Bronchial epithelial cell (primary cell): ENCODE measurements at regions not wholly inside any gene's neighbourhood (a gene's known extent, or its start where the extent isn't known, plus 50 kb on each side); places are given as distances from the start of the nearest gene placed in this dataset.
"Not testable (repeated sequence)": the region's sequence is repeated elsewhere in the genome, so short reads cannot be mapped to it uniquely, and the experiment has no call there.

ENCODE experiments used
- DNase-seq: peaks from one replicate; pipeline ENCODE4 v3.0.0-alpha.2; 2010; ENCODE audit warnings: low read depth
- FAIRE-seq: peaks from 2 replicates; lab custom pipeline; 2011; peaks lifted over from hg19 to GRCh38; lab: Jason Lieb, UNC
- H3K27me3 ChIP-seq: 2 replicates; pipeline ENCODE4 v1.5.1; 2011; ENCODE audit warnings: low read length; ENCODE audit not compliant: control insufficient read depth, insufficient read depth
- H3K36me3 ChIP-seq: 2 replicates; pipeline ENCODE4 v1.5.1; 2011; ENCODE audit warnings: low read length; ENCODE audit not compliant: control insufficient read depth, insufficient read depth
- H3K4me3 ChIP-seq: 2 replicates; pipeline ENCODE4 v1.5.1; 2011; ENCODE audit warnings: mild to moderate bottlenecking, low read depth, low read length, control low read depth
- TF ChIP-seq, protein P1 (sequence below): IDR thresholded peaks from 2 replicates; pipeline ENCODE4 v1.5.1; 2011; ENCODE audit warnings: mild to moderate bottlenecking, moderate library complexity, low read length, control low read depth, inconsistent platforms; ENCODE audit not compliant: insufficient read depth, severe bottlenecking

GRCh38 chr7:106756071-106756470 lies 95.1 kb upstream of the CCDC71L start:
- FAIRE-seq: no peak

DNA sequence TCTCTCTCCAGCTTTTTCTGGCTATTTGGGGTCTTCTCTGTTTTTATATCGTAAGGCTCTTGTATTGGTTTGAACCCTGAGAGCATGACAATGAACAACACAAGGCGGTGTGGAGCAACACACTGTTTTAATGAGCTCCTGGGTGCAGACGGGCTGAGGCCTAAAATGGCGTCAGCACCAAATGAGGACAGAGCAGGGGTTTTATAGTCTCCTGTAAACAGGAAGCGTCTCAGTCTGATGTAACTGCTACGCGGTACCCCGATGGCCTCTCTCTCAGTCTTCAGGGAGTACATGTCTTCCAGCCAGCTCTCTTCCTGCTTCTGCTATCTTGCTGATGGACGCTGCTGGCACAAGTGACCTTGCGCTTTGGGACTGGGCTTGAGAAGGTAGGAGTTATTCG lies 95.9 kb upstream of the CCDC71L start:
- TF ChIP-seq, protein P1, sequence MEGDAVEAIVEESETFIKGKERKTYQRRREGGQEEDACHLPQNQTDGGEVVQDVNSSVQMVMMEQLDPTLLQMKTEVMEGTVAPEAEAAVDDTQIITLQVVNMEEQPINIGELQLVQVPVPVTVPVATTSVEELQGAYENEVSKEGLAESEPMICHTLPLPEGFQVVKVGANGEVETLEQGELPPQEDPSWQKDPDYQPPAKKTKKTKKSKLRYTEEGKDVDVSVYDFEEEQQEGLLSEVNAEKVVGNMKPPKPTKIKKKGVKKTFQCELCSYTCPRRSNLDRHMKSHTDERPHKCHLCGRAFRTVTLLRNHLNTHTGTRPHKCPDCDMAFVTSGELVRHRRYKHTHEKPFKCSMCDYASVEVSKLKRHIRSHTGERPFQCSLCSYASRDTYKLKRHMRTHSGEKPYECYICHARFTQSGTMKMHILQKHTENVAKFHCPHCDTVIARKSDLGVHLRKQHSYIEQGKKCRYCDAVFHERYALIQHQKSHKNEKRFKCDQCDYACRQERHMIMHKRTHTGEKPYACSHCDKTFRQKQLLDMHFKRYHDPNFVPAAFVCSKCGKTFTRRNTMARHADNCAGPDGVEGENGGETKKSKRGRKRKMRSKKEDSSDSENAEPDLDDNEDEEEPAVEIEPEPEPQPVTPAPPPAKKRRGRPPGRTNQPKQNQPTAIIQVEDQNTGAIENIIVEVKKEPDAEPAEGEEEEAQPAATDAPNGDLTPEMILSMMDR: no peak
- H3K4me3 ChIP-seq: no peak overlapping the region
- FAIRE-seq: no peak
- no peaks in the 10 kb centered on the region for H3K36me3 ChIP-seq
- no peak for DNase-seq
- H3K27me3 ChIP-seq: no peaks in the 10 kb centered on the region

More at GRCh38 chr7:106756071-106756470, 95.1 kb upstream of the CCDC71L start:
- no peaks in the 10 kb centered on the region for H3K27me3 ChIP-seq
- TF ChIP-seq, protein P1: no peak
- H3K4me3 ChIP-seq: no peak overlapping the region
- H3K36me3 ChIP-seq: no peaks in the 10 kb centered on the region
- DNase-seq: no peak

GRCh38 chr7:106757846-106758245 lies 96.9 kb upstream of the CCDC71L start:
- DNase-seq (peak; percentile 22), FAIRE-seq (no peak)
- H3K36me3 ChIP-seq: no peaks in the 10 kb centered on the region
- no peaks in the 10 kb centered on the region for H3K27me3 ChIP-seq
- no peak overlapping the region for H3K4me3 ChIP-seq
- TF ChIP-seq, protein P1: no peak

DNA sequence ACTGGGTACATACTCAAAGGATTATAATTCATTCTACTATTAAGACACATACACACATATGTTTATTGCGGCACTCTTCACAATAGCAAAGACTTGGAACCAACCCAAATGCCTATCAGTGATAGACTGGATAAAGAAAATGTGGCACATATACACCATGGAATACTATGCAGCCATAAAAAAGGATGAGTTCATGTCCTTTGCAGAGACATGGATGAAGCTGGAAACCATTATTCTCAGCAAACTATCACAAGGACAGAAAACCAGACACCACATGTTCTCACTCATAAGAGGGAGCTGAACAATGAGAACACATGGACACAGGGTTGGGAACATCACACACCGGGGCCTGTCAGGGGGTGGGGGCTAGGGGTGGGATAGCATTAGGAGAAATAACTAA lies 101.9 kb upstream of the CCDC71L start:
- DNase-seq, FAIRE-seq, H3K4me3 ChIP-seq, H3K27me3 ChIP-seq, H3K36me3 ChIP-seq: not testable (repeated sequence)

GRCh38 chr7:106763717-106764116 lies 101.4 kb upstream of the PIK3CG start:
- no peak for FAIRE-seq
- DNase-seq: no peak
- Histone ChIP-seq H3K27me3 (no peaks in the 10 kb centered on the region), H3K36me3 (no peaks in the 10 kb centered on the region), H3K4me3 (no peak overlapping the region)
- TF ChIP-seq, protein P1: no peak

- Histone ChIP-seq H3K36me3 (no peaks in the 10 kb centered on the region), H3K4me3 (no peak overlapping the region), H3K27me3 (no peaks in the 10 kb centered on the region)
- FAIRE-seq (no peak), DNase-seq (no peak)
- TF ChIP-seq, protein P1: no peak
These were observed 99.2 kb upstream of the PIK3CG start for GRCh38 chr7:106765727-106766355.
